Skeletal muscle cell (primary cell): ENCODE measurements at regions not wholly inside any gene's neighbourhood (a gene's known extent, or its start where the extent isn't known, plus 50 kb on each side); places are given as distances from the start of the nearest gene placed in this dataset.

Experiments
- DNase-seq: peaks from one replicate; pipeline ENCODE4 v3.0.0-alpha.2; 2010; ENCODE audit warnings: low read depth
- H3K4me3 ChIP-seq: 2 replicates; pipeline ENCODE4 v1.5.1; 2011; ENCODE audit warnings: low read depth, mild to moderate bottlenecking, control low read depth, low read length, moderate library complexity

GRCh38 chr3:88369767-88370166, 220.0 kb downstream of the C3orf38 start:
- DNase-seq, result no peak
- H3K4me3 ChIP-seq, result no peak overlapping the region

GRCh38 chr3:88385090-88385489, 235.3 kb downstream of the C3orf38 start:
- H3K4me3 ChIP-seq, result no peak overlapping the region
- no peak for DNase-seq

GRCh38 chr3:88398581-88398980, 248.8 kb downstream of the C3orf38 start:
- DNase-seq, result no peak

GRCh38 chr3:88403319-88403718, 253.6 kb downstream of the C3orf38 start:
- no peak for DNase-seq
- H3K4me3 ChIP-seq, result no peak overlapping the region

More at GRCh38 chr3:88398581-88398980, 248.8 kb downstream of the C3orf38 start:
- no peak overlapping the region for H3K4me3 ChIP-seq

- DNase-seq, result no peak
- H3K4me3 ChIP-seq, result no peak overlapping the region
Measured at GRCh38 chr3:88408097-88408496, 258.3 kb downstream of the C3orf38 start.

GRCh38 chr3:88408935-88409334, 259.2 kb downstream of the C3orf38 start:
- H3K4me3 ChIP-seq, result no peak overlapping the region
- DNase-seq, result no peak

GRCh38 chr3:88410259-88410658, 260.5 kb downstream of the C3orf38 start:
- no peak for DNase-seq
- no peak overlapping the region for H3K4me3 ChIP-seq

- no peak overlapping the region for H3K4me3 ChIP-seq
- DNase-seq, result no peak
Measured at GRCh38 chr3:88412346-88412745, 262.6 kb downstream of the C3orf38 start.

GRCh38 chr3:88416436-88416835, 266.7 kb downstream of the C3orf38 start:
- no peak overlapping the region for H3K4me3 ChIP-seq

GRCh38 chr3:88418219-88418618, 268.5 kb downstream of the C3orf38 start:
- no peak for DNase-seq
- H3K4me3 ChIP-seq, result no peak overlapping the region

More at GRCh38 chr3:88416436-88416835, 266.7 kb downstream of the C3orf38 start:
- no peak for DNase-seq

- H3K4me3 ChIP-seq, result no peak overlapping the region
- DNase-seq, result no peak
Measured at GRCh38 chr3:88433568-88433967, 283.8 kb downstream of the C3orf38 start.

GRCh38 chr3:88434001-88434400, 284.2 kb downstream of the C3orf38 start:
- no peak for DNase-seq
- no peak overlapping the region for H3K4me3 ChIP-seq

- no peak for DNase-seq
- H3K4me3 ChIP-seq, result no peak overlapping the region
Measured at GRCh38 chr3:88440701-88441100, 290.9 kb downstream of the C3orf38 start.

- H3K4me3 ChIP-seq, result no peak overlapping the region
- DNase-seq, result no peak
Measured at GRCh38 chr3:88443066-88443465, 293.3 kb downstream of the C3orf38 start.

- H3K4me3 ChIP-seq, result no peak overlapping the region
- DNase-seq, result no peak
Measured at GRCh38 chr3:88444251-88444650, 294.5 kb downstream of the C3orf38 start.

- H3K4me3 ChIP-seq, result no peak overlapping the region
- DNase-seq, result no peak
Measured at GRCh38 chr3:88452228-88452627, 302.5 kb downstream of the C3orf38 start.

- no peak overlapping the region for H3K4me3 ChIP-seq
- DNase-seq, result no peak
Measured at GRCh38 chr3:88460369-88460768, 310.6 kb downstream of the C3orf38 start.

GRCh38 chr3:88462230-88462629, 312.5 kb downstream of the C3orf38 start:
- no peak overlapping the region for H3K4me3 ChIP-seq
- no peak for DNase-seq

GRCh38 chr3:88467191-88467590, 317.4 kb downstream of the C3orf38 start:
- no peak for DNase-seq

GRCh38 chr3:88469216-88469615, 319.5 kb downstream of the C3orf38 start:
- no peak overlapping the region for H3K4me3 ChIP-seq
- DNase-seq, result no peak

More at GRCh38 chr3:88467191-88467590, 317.4 kb downstream of the C3orf38 start:
- H3K4me3 ChIP-seq, result no peak overlapping the region

- no peak for DNase-seq
- no peak overlapping the region for H3K4me3 ChIP-seq
Measured at GRCh38 chr3:88478460-88478859, 328.7 kb downstream of the C3orf38 start.

- no peak for DNase-seq
- H3K4me3 ChIP-seq, result no peak overlapping the region
Measured at GRCh38 chr3:88480822-88481221, 331.1 kb downstream of the C3orf38 start.
